ENCODE measurements at regions not wholly inside any gene's neighbourhood (a gene's known extent, or its start where the extent isn't known, plus 50 kb on each side); places are given as distances from the start of the nearest gene placed in this dataset.
"Not testable (repeated sequence)": the region's sequence is repeated elsewhere in the genome, so short reads cannot be mapped to it uniquely, and the experiment has no call there.

GRCh38 chr11:91495837-91496236 lies 728.8 kb upstream of the FAT3 start:
- DNase-seq (ENCODE audit: low read depth): no peak
- no peak overlapping the region for H3K4me3 ChIP-seq (ENCODE audit: low read depth, low read length)
- no peak for TF ChIP-seq CTCF (conservative IDR thresholded peaks at IDR 0.05; ENCODE audit: low read depth, low read length)

- no peak for DNase-seq (ENCODE audit: low read depth)
- no peak for TF ChIP-seq CTCF (conservative IDR thresholded peaks at IDR 0.05; ENCODE audit: low read depth, low read length)
- H3K4me3 ChIP-seq (ENCODE audit: low read depth, low read length): no peak overlapping the region
Observed at GRCh38 chr11:91489989-91490388, 734.6 kb upstream of the FAT3 start.

- DNase-seq (ENCODE audit: low read depth); H3K4me3 ChIP-seq (ENCODE audit: low read depth, low read length): not testable (repeated sequence)
Observed at GRCh38 chr11:91483956-91484355, 740.7 kb upstream of the FAT3 start.

GRCh38 chr11:91481875-91482274 lies 742.7 kb upstream of the FAT3 start:
- DNase-seq (ENCODE audit: low read depth); H3K4me3 ChIP-seq (ENCODE audit: low read depth, low read length): not testable (repeated sequence)

GRCh38 chr11:91470656-91471055 lies 754.0 kb upstream of the FAT3 start:
- TF ChIP-seq CTCF (conservative IDR thresholded peaks at IDR 0.05; ENCODE audit: low read depth, low read length): no peak
- DNase-seq (ENCODE audit: low read depth): no peak
- H3K4me3 ChIP-seq (ENCODE audit: low read depth, low read length): no peak overlapping the region

- TF ChIP-seq CTCF (conservative IDR thresholded peaks at IDR 0.05; ENCODE audit: low read depth, low read length): no peak
- no peak for DNase-seq (ENCODE audit: low read depth)
Observed at GRCh38 chr11:91459840-91460239, 764.8 kb upstream of the FAT3 start.

GRCh38 chr11:91446267-91446666 lies 778.4 kb upstream of the FAT3 start:
- H3K4me3 ChIP-seq (ENCODE audit: low read depth, low read length): no peak overlapping the region
- DNase-seq (ENCODE audit: low read depth): no peak
- no peak for TF ChIP-seq CTCF (conservative IDR thresholded peaks at IDR 0.05; ENCODE audit: low read depth, low read length)

More at GRCh38 chr11:91459840-91460239, 764.8 kb upstream of the FAT3 start:
- H3K4me3 ChIP-seq (ENCODE audit: low read depth, low read length): no peak overlapping the region

- no peak overlapping the region for H3K4me3 ChIP-seq (ENCODE audit: low read depth, low read length)
- TF ChIP-seq CTCF (conservative IDR thresholded peaks at IDR 0.05; ENCODE audit: low read depth, low read length): no peak
- no peak for DNase-seq (ENCODE audit: low read depth)
Observed at GRCh38 chr11:91435694-91436395, 788.8 kb upstream of the FAT3 start.
